Stomach (tissue), 8 donors: ENCODE measurements at regions not wholly inside any gene's neighbourhood (a gene's known extent, or its start where the extent isn't known, plus 50 kb on each side); places are given as distances from the start of the nearest gene placed in this dataset.

Source experiments
- DNase-seq, 2 donors: peaks; one replicate each; pipeline versions ENCODE4 v3.0.0 to v3.0.0-alpha.2; 2013 to 2019
- H3K27ac ChIP-seq, 5 donors: fragments of 200-600 bp in 4 of 5; sonication (generic) in 4 of 5; one replicate each; pipeline ENCODE4 v1.5.1; 2013 to 2019; ENCODE audit warnings: mild to moderate bottlenecking in 1 of 5, moderate library complexity in 1 of 5
- H3K27me3 ChIP-seq, 3 donors: fragments of 200-600 bp; sonication (generic); one replicate each; pipeline ENCODE4 v1.5.1; 2017 to 2019; ENCODE audit warnings: mixed run types in 1 of 3
- H3K36me3 ChIP-seq, 4 donors: fragments of 200-600 bp; sonication (generic); 1 replicate in 3 of 4; 2 replicates in 1 of 4; pipeline ENCODE4 v1.5.1; 2016 to 2019
- H3K4me1 ChIP-seq, 4 donors: fragments of 200-600 bp; sonication (generic); one replicate each; pipeline ENCODE4 v1.5.1; 2016 to 2019
- H3K4me3 ChIP-seq, 4 donors: fragments of 200-600 bp; sonication (generic) in 3 of 4; one replicate each; pipeline ENCODE4 v1.5.1; 2016 to 2019; ENCODE audit warnings: mild to moderate bottlenecking in 1 of 4
- H3K9me3 ChIP-seq, 4 donors: fragments of 200-600 bp; sonication (generic); one replicate each; pipeline ENCODE4 v1.5.1; 2016 to 2019
- CTCF ChIP-seq, 7 experiments: fragments of 450-650 bp in 4 of 7; fragments of 200-600 bp in 3 of 7; sonication (generic) in 3 of 7; IDR thresholded peaks; one replicate each; pipeline ENCODE4 v1.5.1; 2016 to 2019; ENCODE audit warnings: antibody characterized with exemption in 7 of 7, control low read depth in 2 of 7, mild to moderate bottlenecking in 1 of 7
- EP300 ChIP-seq: sonication (generic); formaldehyde crosslinking; IDR thresholded peaks from one replicate; pipeline ENCODE4 v1.6.1; 2017; ENCODE audit warnings: antibody characterized with exemption
- POLR2A ChIP-seq, 4 donors: fragments of 450-650 bp; IDR thresholded peaks; one replicate each; pipeline ENCODE4 v1.6.1; 2016; ENCODE audit warnings: antibody characterized with exemption in 4 of 4, control low read depth in 2 of 4, mild to moderate bottlenecking in 1 of 4, moderate library complexity in 1 of 4
- POLR2AphosphoS5 ChIP-seq, 3 donors: sonication (generic); formaldehyde crosslinking; IDR thresholded peaks; one replicate each; pipeline ENCODE4 v1.6.1; 2016; ENCODE audit warnings: antibody characterized with exemption in 3 of 3
- WGBS, 5 donors: extraction: QIAGEN DNeasy Blood & Tissue Kit in 3 of 5; methylation state at CpG; one replicate each; pipeline versions ENCODE4 v1.1.5 to v1.1.7; 2013 to 2018; 5-methylcytosine and 5-hydroxymethylcytosine counted together
- intact Hi-C: fragments of 100-400 bp; cut with DNase I; formaldehyde crosslinking; loops from one replicate; pipeline ENCODE4 v1.15.1; 2023; ENCODE audit warnings: low total_unique reads
- donor health status: healthy with polysubstance abuse.
- donor health status: Bipolar disorder and iron deficiency.
- donor health status: healthy.

GRCh38 chr1:38719880-38720279, 139.7 kb downstream of the RRAGC start:
- Histone ChIP-seq H3K4me3 (no peak overlapping the region), H3K27ac (no peak overlapping the region), H3K36me3 (peaks cover 0 to 8% (median 0%) of the 10 kb centered on the region in 4 donors), H3K9me3 (no peaks in the 10 kb centered on the region), H3K4me1 (peaks cover 10 to 18% (median 15%) of the 10 kb centered on the region in 4 donors), H3K27me3 (no peaks in the 10 kb centered on the region)
- TF ChIP-seq EP300 (no peak), POLR2AphosphoS5 (IDR thresholded peaks at IDR 0.05) (no peak), CTCF (IDR thresholded peaks at IDR 0.05) (no peak), POLR2A (IDR thresholded peaks at IDR 0.05) (no peak)
- 84 to 91% (median 88%) methylated on average over 7 of the region's 7 CpGs for WGBS, 5 donors
- intact Hi-C loops = no loop called here
- DNase-seq = no peak

- Histone ChIP-seq H3K4me3 (no peak overlapping the region), H3K4me1 (no peaks in the 10 kb centered on the region), H3K27me3 (no peaks in the 10 kb centered on the region), H3K9me3 (no peaks in the 10 kb centered on the region), H3K27ac (no peak overlapping the region), H3K36me3 (peaks cover 0 to 5% (median 0%) of the 10 kb centered on the region in 4 donors)
- DNase-seq = no peak
- no peak for TF ChIP-seq CTCF (IDR thresholded peaks at IDR 0.05)
- no peak for TF ChIP-seq EP300
- no peak for TF ChIP-seq POLR2AphosphoS5 (IDR thresholded peaks at IDR 0.05)
- TF ChIP-seq POLR2A (IDR thresholded peaks at IDR 0.05) = no peak
- intact Hi-C loops = no loop called here
- 84 to 91% (median 85%) methylated on average over 8 of the region's 8 CpGs for WGBS, 5 donors
These were observed 141.5 kb downstream of the RRAGC start for GRCh38 chr1:38718031-38718430.

- H3K27ac ChIP-seq = no peak overlapping the region
- no peaks in the 10 kb centered on the region for H3K4me1 ChIP-seq
- DNase-seq = no peak
- H3K4me3 ChIP-seq = no peak overlapping the region
- intact Hi-C loops = no loop called here
- H3K36me3 ChIP-seq = peaks cover 0 to 5% (median 0%) of the 10 kb centered on the region in 4 donors
- WGBS, 5 donors = 81 to 92% (median 84%) methylated on average over 2 of the region's 2 CpGs
- no peak for TF ChIP-seq EP300
- TF ChIP-seq POLR2A (IDR thresholded peaks at IDR 0.05) = no peak
- no peak for TF ChIP-seq CTCF (IDR thresholded peaks at IDR 0.05)
- peaks cover 0 to 6% (median 0%) of the 10 kb centered on the region in 4 donors for H3K9me3 ChIP-seq
- H3K27me3 ChIP-seq = no peaks in the 10 kb centered on the region
These were observed 143.3 kb downstream of the RRAGC start for GRCh38 chr1:38716229-38716628.

DNA sequence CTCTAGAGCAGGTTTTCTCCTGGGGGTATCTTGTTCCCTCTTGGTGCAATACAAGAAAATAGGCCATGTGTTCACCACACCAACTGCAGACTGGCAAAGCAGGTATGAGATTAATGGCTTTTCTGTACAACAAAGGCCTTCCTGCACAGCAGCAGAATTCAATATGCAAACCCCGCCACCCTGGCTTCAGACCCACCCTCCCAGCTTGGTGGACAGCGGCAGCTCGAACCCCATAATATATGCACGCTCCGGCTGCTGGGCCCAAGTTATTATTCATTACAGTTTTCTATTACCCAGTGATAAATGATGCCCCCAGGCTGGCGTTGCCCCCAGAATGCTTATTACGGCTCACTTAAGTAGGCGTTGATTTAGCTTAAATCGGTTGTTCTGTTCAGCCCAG, 144.2 kb downstream of the RRAGC start:
- Histone ChIP-seq H3K9me3 (peaks cover 0 to 6% (median 0%) of the 10 kb centered on the region in 4 donors), H3K36me3 (peaks cover 0 to 5% (median 0%) of the 10 kb centered on the region in 4 donors), H3K27me3 (no peaks in the 10 kb centered on the region), H3K4me1 (no peaks in the 10 kb centered on the region), H3K4me3 (no peak overlapping the region), H3K27ac (no peak overlapping the region)
- WGBS, 5 donors = 90 to 96% (median 93%) methylated on average over 9 of the region's 9 CpGs
- intact Hi-C loops = no loop called here
- TF ChIP-seq CTCF (IDR thresholded peaks at IDR 0.05) (no peak), EP300 (no peak), POLR2AphosphoS5 (IDR thresholded peaks at IDR 0.05) (no peak), POLR2A (IDR thresholded peaks at IDR 0.05) (no peak)
- no peak for DNase-seq
